GM19452 (cell line): ENCODE measurements at regions not wholly inside any gene's neighbourhood (a gene's known extent, or its start where the extent isn't known, plus 50 kb on each side); places are given as distances from the start of the nearest gene placed in this dataset.

Experiments
- ATAC-seq: cut with Tn5 transposase; IDR thresholded peaks from one replicate; pipeline ENCODE4 v1.9.1; 2021; ENCODE audit not compliant: unreplicated experiment

DNA sequence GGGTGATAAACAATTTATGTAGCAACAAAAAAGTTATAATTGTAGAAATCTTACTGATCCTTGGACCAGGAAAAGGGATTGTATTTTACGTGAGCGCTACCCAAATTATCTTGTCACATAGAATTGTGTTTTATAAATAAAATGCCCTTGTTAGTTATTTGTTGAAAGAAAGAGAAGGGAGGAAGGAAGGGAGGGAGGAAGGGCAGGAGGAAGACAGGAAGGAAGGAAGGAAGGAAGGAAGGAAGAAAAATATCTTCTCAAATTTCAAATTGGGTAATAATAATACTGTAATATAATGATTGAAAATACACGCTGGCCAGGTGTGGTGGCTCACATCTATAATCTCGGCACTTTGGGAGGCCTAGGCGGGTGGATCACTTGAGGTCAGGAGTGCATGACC, 206.2 kb upstream of the TLL1 start:
- ATAC-seq, result no peak

- no peak for ATAC-seq
These were observed 205.1 kb upstream of the TLL1 start for GRCh38 chr4:165667969-165668368.

GRCh38 chr4:165668694-165669093, 204.3 kb upstream of the TLL1 start:
- ATAC-seq, result no peak

DNA sequence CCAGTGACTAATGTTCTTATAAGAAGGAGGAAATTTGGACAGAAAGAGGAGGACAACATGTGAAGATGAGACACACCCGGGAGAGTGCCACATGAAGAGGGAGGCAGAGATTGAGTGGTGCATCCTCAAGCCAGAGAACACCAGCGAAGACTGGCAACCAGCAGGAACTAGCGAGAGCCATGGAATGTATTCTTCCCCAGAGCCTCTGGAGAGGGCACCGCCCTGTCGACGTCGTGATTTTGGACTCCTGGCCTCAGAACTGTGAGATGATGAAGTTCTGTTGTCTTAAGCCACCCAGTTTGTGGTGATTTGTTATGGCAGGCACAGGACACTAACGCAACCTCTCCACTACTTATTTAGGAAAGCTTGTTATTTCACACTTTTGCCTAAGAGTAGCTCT, 196.0 kb upstream of the TLL1 start:
- ATAC-seq, result no peak

- ATAC-seq, result no peak
These were observed 194.7 kb upstream of the TLL1 start for GRCh38 chr4:165678236-165678935.

- ATAC-seq, result no peak
These were observed 194.1 kb upstream of the TLL1 start for GRCh38 chr4:165678936-165679325.

DNA sequence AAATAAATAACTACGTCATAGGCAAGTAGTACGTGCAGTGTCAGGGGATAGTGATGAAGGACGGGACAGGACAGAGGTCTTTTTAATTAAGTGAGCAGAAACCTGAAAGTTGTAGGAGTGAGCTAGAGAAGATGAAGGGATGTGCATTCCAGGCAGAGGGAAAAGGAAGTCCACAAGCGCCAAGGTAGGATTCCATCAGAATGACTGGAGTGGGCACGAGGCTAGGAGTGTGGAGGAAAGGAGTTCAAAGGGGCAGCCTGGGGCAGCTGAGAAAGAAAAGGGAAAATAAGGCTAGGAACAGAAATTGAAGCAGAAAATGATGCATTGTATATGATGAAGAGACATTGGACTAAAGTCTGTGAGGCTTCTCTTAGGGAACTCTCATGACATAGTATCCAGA, 192.2 kb upstream of the TLL1 start:
- no peak for ATAC-seq

- ATAC-seq, result no peak
These were observed 190.4 kb upstream of the TLL1 start for GRCh38 chr4:165682611-165683010.

GRCh38 chr4:165684177-165684805, 188.7 kb upstream of the TLL1 start:
- no peak for ATAC-seq

- ATAC-seq, result no peak
These were observed 186.3 kb upstream of the TLL1 start for GRCh38 chr4:165686756-165687155.

DNA sequence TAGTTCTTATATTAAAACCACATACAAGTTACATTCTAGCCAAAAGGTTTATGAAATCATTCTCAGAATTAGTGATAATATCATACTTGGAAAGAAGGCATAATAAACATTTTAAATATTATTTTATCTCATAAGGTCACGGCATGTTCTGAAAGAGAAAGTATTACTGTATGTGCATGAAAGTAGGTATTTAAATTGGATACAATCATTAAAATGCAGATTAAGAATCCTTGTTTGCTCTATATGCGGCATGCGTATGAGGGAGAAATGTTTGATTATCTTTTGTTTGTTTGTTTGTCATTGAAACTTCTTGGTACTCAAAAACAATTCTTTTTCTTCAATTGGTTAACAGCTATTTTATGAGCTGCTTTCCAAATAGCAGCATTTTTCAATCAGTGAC, 183.9 kb upstream of the TLL1 start:
- no peak for ATAC-seq

GRCh38 chr4:165692082-165692481, 181.0 kb upstream of the TLL1 start:
- ATAC-seq, result no peak

- ATAC-seq, result no peak
These were observed 174.8 kb upstream of the TLL1 start for GRCh38 chr4:165698272-165698671.

DNA sequence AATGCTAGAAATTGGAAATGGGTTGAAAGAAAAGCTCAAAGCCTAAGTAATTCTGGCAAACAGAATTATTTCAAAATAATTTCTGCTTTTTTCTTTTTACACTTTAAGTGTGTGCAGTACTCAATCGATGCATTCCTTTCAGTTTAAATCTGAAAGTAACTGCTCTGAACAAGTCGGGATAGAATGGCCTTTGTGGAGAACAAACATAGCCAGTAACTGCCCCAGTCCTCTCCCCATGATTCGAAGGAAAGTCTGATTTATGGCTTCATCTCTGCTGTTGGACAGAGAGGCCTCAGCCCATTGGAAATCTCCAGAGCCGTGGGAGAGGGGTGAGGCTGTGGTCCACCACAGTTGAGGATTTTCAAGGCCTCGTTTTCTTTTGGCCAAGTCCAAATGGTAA, 174.0 kb upstream of the TLL1 start:
- no peak for ATAC-seq

DNA sequence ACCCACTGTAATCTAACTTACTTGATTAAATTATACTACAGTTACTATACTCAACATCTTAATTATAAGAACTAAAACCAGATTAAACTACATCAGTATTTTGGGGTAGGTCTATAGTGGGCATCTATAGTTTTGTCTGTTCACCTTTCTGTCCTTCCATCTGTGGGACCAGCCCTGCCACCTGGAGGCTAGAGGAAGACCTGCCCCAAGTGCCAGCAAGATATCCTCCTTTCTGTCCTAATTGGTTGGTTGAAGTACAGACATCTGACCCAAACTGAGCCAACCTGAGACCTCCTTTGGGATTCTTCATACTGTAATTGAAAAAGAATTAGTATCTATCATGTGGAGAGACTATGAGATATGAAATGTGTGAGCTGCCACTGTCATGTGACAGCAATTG, 172.2 kb upstream of the TLL1 start:
- ATAC-seq, result no peak

- ATAC-seq, result no peak
These were observed 165.9 kb upstream of the TLL1 start for GRCh38 chr4:165707128-165707527.

DNA sequence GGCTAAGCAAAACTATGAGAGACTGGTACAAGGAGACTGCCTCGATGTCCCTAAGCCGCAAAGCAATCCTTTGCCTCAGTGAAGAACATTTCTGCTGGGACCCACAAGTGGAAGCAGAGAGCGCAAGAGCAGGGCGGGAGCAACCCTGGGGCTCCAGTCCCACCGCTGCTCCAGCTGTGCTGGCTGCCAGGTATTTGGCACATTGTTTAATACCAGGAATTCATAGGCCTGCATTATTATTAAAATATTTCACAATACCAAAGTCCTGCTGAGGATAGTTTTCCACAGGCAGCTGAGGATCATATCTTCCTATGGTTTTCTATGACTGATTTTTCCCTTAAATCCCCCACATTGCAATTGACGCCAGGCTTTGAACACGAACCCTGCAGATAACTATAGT, 163.5 kb upstream of the TLL1 start:
- ATAC-seq, result no peak

DNA sequence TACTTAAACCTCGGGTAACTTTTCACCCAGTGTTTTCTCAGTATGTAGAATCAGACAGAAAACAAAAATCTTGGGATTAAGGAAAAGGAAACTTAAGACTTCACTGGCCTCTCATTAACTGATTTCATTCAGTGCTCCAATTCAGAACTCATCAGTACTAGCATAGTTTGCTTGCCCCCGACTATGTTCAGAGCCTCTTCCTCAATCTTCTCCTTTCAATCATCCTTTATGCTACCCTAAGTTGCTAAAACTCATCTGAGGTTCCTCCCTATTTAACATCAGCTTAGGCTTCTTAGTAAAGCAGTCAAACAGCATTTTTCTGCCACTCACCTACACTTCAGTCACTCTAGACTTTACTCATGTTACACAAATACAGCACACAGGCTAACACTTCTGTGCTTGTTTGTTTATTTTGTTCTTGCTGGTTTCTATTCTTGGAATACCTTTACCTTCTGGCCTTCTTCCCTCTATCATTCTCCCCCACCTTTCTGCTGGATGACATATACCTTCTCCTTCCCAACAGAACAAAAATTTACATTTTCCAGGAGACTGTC, 163.0 kb upstream of the TLL1 start:
- no peak for ATAC-seq

DNA sequence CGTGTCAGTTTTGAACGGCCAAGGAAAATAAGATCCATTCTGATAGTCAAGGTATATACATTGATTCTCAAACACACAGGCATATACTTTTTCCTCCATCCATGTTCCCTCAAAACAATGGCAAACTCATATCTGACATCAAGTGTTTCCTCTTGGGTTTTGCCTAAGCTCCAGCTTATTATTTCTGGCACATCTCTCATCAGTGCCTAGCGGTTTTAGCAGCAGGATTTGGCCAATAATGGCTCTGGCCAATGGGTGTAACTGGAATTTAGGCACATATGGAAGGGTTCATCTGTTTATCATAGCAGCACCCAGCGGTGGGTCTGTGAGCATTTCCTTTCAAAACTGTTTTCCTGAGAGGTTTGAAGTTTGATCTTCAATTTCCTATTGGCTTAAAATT, 161.6 kb upstream of the TLL1 start:
- ATAC-seq, result no peak

DNA sequence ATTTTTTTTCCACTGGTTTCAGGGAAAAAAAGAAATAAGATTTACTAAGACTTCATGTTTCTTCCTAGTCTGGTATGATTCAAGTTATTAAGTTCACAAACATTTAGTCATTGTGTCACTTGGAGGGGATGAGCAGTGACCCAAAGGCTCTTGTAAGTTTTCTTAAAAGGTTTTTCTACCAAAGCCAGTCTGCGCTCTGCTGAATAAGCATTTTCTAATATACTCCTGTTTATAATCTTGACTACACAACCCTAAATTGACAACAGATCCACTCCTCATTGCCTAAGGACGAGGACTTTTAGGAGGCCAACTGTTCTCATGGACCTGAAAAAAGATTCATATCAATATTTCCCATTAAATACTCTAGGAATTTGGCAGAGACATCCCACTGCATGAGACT, 161.1 kb upstream of the TLL1 start:
- no peak for ATAC-seq

DNA sequence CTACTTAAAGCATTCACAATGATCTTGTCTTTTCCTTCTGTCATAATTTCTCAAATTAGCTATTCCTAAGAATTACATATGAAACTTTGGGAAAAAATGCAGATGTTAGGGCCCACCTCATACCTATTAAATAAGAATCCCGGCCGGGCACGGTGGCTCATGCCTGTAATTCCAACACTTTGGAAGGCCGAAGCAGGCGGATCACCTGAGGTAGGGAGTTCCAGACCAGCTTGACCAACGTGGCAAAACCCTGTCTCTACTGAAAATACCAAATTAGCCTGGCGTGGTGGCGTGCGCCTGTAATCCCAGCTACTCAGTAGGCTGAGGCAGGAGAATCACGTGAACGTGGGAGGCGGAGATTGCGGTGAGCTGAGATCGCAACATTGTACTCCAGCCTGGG, 158.4 kb upstream of the TLL1 start:
- ATAC-seq, result no peak

DNA sequence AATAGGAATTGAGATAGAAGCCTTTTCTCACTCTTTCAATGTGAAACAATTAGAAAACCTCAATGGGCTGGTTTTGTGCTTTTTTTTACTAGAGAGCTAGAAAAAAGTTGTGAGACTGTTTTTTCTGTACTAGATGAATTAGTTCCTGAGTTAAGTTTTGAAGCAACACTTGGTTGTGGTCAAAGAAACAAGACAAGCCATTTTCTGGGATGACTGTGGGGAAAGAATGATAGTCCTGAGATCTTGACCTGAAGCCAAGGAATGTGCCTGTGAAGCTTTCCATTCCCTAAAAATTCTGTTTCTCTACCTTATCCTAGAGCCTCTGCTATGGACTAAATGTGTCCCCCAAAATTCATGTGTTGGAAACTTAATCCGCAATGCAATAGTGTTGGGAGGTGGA, 157.8 kb upstream of the TLL1 start:
- no peak for ATAC-seq

- no peak for ATAC-seq
These were observed 157.0 kb upstream of the TLL1 start for GRCh38 chr4:165715989-165716388.
